22Rv1 (cell line): ENCODE measurements at regions not wholly inside any gene's neighbourhood (a gene's known extent, or its start where the extent isn't known, plus 50 kb on each side); places are given as distances from the start of the nearest gene placed in this dataset.

ENCODE experiments used
- CTCF ChIP-seq: fragments of 450-650 bp; IDR thresholded peaks from 2 replicates; pipeline ENCODE4 v1.5.1; 2017; ENCODE audit warnings: mild to moderate bottlenecking
- ZFX ChIP-seq: fragments of 450-650 bp; IDR thresholded peaks from 2 replicates; pipeline ENCODE4 v1.6.1; 2017; ENCODE audit warnings: antibody characterized with exemption, borderline replicate concordance

- TF ChIP-seq CTCF: no peak
- no peak for TF ChIP-seq ZFX
These were observed 80.2 kb upstream of the NUDT4 start for GRCh38 chr12:93297536-93297935.
